ENCODE measurements at regions not wholly inside any gene's neighbourhood (a gene's known extent, or its start where the extent isn't known, plus 50 kb on each side); places are given as distances from the start of the nearest gene placed in this dataset.
"Not testable (repeated sequence)": the region's sequence is repeated elsewhere in the genome, so short reads cannot be mapped to it uniquely, and the experiment has no call there.

GRCh38 chr21:35274090-35274489 is 225.0 kb upstream of the RUNX1 start:
- Histone ChIP-seq H3K27me3 (ENCODE audit: control insufficient read depth, low read length) (no peaks in the 10 kb centered on the region), H3K4me1 (ENCODE audit: control insufficient read depth, low read length) (no peaks in the 10 kb centered on the region), H3K79me2 (ENCODE audit: control insufficient read depth, low read length) (no peaks in the 10 kb centered on the region), H3K4me3 (ENCODE audit: low read length) (no peak overlapping the region), H3K4me2 (ENCODE audit: low read length) (no peak overlapping the region), H3K9me2 (replicated peaks; ENCODE audit: control insufficient read depth, low read length) (no peaks in the 10 kb centered on the region), H3K36me3 (ENCODE audit: control insufficient read depth, low read length) (no peaks in the 10 kb centered on the region), H3K27ac (ENCODE audit: low read depth, low read length) (no peak overlapping the region), H4K20me1 (ENCODE audit: control insufficient read depth, insufficient read depth, low read depth, low read length) (no peaks in the 10 kb centered on the region), H3F3A (ENCODE audit: control insufficient read depth, insufficient read depth) (no peaks in the 10 kb centered on the region), H3K9me3 (ENCODE audit: control insufficient read depth, insufficient read depth, low read length) (no peaks in the 10 kb centered on the region)
- TF ChIP-seq EZH2phosphoT487 (IDR thresholded peaks at IDR 0.05; ENCODE audit: borderline replicate concordance, low read length) = no peak
- TF ChIP-seq CTCF (IDR thresholded peaks at IDR 0.05; ENCODE audit: low read depth, low read length, poor library complexity, severe bottlenecking) = no peak

- no peak overlapping the region for H3K27ac ChIP-seq (ENCODE audit: low read depth, low read length)
- H3K27me3 ChIP-seq (ENCODE audit: control insufficient read depth, low read length) = no peaks in the 10 kb centered on the region
- no peak overlapping the region for H3K4me2 ChIP-seq (ENCODE audit: low read length)
- H4K20me1 ChIP-seq (ENCODE audit: control insufficient read depth, insufficient read depth, low read depth, low read length) = no peaks in the 10 kb centered on the region
- no peaks in the 10 kb centered on the region for H3K4me1 ChIP-seq (ENCODE audit: control insufficient read depth, low read length)
- TF ChIP-seq CTCF (IDR thresholded peaks at IDR 0.05; ENCODE audit: low read depth, low read length, poor library complexity, severe bottlenecking) (no peak), EZH2phosphoT487 (IDR thresholded peaks at IDR 0.05; ENCODE audit: borderline replicate concordance, low read length) (no peak)
- no peaks in the 10 kb centered on the region for H3K79me2 ChIP-seq (ENCODE audit: control insufficient read depth, low read length)
- H3K36me3 ChIP-seq (ENCODE audit: control insufficient read depth, low read length) = no peaks in the 10 kb centered on the region
- no peaks in the 10 kb centered on the region for H3K9me2 ChIP-seq (replicated peaks; ENCODE audit: control insufficient read depth, low read length)
- no peaks in the 10 kb centered on the region for H3K9me3 ChIP-seq (ENCODE audit: control insufficient read depth, insufficient read depth, low read length)
- H3K4me3 ChIP-seq (ENCODE audit: low read length) = no peak overlapping the region
- no peaks in the 10 kb centered on the region for H3F3A ChIP-seq (ENCODE audit: control insufficient read depth, insufficient read depth)
Measured at GRCh38 chr21:35273333-35273732, 224.2 kb upstream of the RUNX1 start.

- not testable (repeated sequence) for H3K4me3 ChIP-seq (ENCODE audit: low read length); H3K27me3 ChIP-seq (ENCODE audit: control insufficient read depth, low read length); H3K4me1 ChIP-seq (ENCODE audit: control insufficient read depth, low read length); H3K36me3 ChIP-seq (ENCODE audit: control insufficient read depth, low read length); H3K9me2 ChIP-seq (replicated peaks; ENCODE audit: control insufficient read depth, low read length); H4K20me1 ChIP-seq (ENCODE audit: control insufficient read depth, insufficient read depth, low read depth, low read length); H3K4me2 ChIP-seq (ENCODE audit: low read length); H3F3A ChIP-seq (ENCODE audit: control insufficient read depth, insufficient read depth); H3K79me2 ChIP-seq (ENCODE audit: control insufficient read depth, low read length); H3K9me3 ChIP-seq (ENCODE audit: control insufficient read depth, insufficient read depth, low read length); H3K27ac ChIP-seq (ENCODE audit: low read depth, low read length)
Measured at GRCh38 chr21:35271344-35272118, 222.4 kb upstream of the RUNX1 start.

GRCh38 chr21:35268817-35269216 is 219.7 kb upstream of the RUNX1 start:
- no peaks in the 10 kb centered on the region for H4K20me1 ChIP-seq (ENCODE audit: control insufficient read depth, insufficient read depth, low read depth, low read length)
- no peaks in the 10 kb centered on the region for H3K4me1 ChIP-seq (ENCODE audit: control insufficient read depth, low read length)
- H3K9me2 ChIP-seq (replicated peaks; ENCODE audit: control insufficient read depth, low read length) = no peaks in the 10 kb centered on the region
- no peaks in the 10 kb centered on the region for H3K79me2 ChIP-seq (ENCODE audit: control insufficient read depth, low read length)
- TF ChIP-seq EZH2phosphoT487 (IDR thresholded peaks at IDR 0.05; ENCODE audit: borderline replicate concordance, low read length) (no peak), CTCF (IDR thresholded peaks at IDR 0.05; ENCODE audit: low read depth, low read length, poor library complexity, severe bottlenecking) (no peak)
- H3K27ac ChIP-seq (ENCODE audit: low read depth, low read length) = no peak overlapping the region
- H3K4me3 ChIP-seq (ENCODE audit: low read length) = no peak overlapping the region
- H3F3A ChIP-seq (ENCODE audit: control insufficient read depth, insufficient read depth) = no peaks in the 10 kb centered on the region
- no peaks in the 10 kb centered on the region for H3K9me3 ChIP-seq (ENCODE audit: control insufficient read depth, insufficient read depth, low read length)
- H3K27me3 ChIP-seq (ENCODE audit: control insufficient read depth, low read length) = no peaks in the 10 kb centered on the region
- no peak overlapping the region for H3K4me2 ChIP-seq (ENCODE audit: low read length)
- H3K36me3 ChIP-seq (ENCODE audit: control insufficient read depth, low read length) = no peaks in the 10 kb centered on the region

Data from DOHH2 (cell line).